ENCODE measurements at regions not wholly inside any gene's neighbourhood (a gene's known extent, or its start where the extent isn't known, plus 50 kb on each side); places are given as distances from the start of the nearest gene placed in this dataset.
"Not testable (repeated sequence)": the region's sequence is repeated elsewhere in the genome, so short reads cannot be mapped to it uniquely, and the experiment has no call there.

- intact Hi-C loops (cut with DNase I), result no loop called here
- no peak for DNase-seq (ENCODE audit: low spot score)
These were observed 1490.0 kb upstream of the GBE1 start for GRCh38 chr3:83251490-83251889.

DNA sequence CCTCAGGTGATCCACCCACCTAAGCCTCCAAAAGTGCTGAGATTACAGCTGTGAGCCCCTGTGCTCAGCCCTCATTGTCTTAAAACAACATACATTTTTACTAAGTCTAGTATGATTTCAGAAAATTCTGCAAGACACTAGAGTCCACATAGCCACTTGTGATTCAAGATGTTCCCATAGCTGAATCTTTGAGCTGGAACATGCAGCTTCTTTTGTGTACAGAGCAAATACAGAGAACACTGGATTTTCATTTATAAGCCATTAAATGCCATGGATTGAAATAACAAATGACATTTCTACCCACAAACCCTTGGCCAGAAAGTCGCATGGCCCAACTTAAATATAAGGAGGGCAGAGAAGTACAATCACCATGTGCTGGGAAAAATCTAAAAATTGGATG is 1489.2 kb upstream of the GBE1 start:
- DNase-seq (ENCODE audit: low spot score), result no peak
- intact Hi-C loops (cut with DNase I), result no loop called here

- intact Hi-C loops (cut with DNase I), result no loop called here
- no peak for DNase-seq (ENCODE audit: low spot score)
These were observed 1487.0 kb upstream of the GBE1 start for GRCh38 chr3:83248454-83248853.

DNA sequence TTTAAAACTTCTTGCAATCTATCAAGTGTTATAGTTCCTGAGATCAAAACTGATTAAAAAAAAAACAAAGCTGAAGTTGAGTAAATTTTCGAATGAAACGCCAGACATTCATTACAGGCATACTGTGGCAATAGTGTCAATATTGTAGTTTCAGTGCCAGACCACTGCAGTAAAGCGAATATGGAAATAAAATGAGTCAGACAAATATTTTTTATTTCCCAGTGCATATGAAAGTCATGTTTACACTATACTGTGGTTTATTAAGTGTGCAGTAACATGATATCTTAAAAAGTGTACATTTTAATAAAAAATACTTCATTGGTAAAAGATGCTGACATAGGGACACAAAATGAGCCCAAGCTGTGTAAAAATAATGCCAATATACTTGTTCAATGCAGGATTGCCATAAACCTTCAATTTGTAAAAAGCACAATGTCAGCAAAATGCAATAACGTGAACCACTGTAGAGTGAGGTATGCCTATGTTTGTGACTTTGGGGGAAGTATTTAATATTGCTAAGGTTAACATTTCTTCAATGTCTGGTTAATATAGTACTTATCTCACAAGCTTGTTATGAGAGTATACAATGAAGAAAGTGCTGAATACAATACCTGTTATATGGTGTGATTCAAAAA is 1473.9 kb upstream of the GBE1 start:
- intact Hi-C loops (cut with DNase I), result no loop called here
- DNase-seq (ENCODE audit: low spot score), result no peak

DNA sequence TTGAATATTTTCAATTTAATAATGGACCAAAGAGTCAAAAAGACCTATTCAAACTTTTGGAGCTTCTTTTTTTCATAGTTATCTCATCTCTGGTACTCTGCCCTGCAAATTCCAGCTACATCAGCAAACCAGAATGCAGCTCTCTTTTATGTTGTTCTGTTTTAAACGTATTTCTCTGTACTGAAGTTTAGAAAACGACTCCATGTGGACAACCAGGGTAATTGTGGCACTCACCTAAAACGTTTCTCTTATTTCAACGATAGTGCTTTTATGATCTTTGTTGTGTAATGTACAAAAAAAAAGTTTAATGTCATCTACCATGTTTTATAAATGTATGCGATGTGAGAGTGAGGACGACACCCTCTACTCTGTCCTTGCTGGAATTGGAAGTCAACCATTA is 1472.3 kb upstream of the GBE1 start:
- intact Hi-C loops (cut with DNase I), result no loop called here

DNA sequence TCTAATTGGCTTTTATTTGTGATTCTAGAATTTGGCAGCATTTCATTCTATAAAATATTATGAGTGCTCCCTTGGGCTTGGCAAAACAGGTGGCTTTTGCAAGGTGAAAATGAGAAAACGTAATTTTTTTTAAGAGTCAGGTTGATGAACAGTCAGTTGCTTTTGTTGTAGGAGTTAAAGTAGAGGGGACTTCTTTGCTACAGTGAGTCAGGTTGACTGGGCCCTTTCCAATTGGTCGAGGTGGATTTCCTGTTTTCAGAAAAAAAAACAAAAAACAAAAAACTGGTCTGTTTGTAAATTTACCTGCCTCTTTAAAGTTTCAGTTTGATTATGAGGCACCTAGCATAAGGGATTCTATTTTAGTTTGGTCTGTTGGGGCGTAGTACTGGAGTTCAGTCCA is 1469.4 kb upstream of the GBE1 start:
- DNase-seq (ENCODE audit: low spot score), result no peak
- intact Hi-C loops (cut with DNase I), result no loop called here

More for the DNA sequence above, 1472.3 kb upstream of the GBE1 start:
- no peak for DNase-seq (ENCODE audit: low spot score)

DNA sequence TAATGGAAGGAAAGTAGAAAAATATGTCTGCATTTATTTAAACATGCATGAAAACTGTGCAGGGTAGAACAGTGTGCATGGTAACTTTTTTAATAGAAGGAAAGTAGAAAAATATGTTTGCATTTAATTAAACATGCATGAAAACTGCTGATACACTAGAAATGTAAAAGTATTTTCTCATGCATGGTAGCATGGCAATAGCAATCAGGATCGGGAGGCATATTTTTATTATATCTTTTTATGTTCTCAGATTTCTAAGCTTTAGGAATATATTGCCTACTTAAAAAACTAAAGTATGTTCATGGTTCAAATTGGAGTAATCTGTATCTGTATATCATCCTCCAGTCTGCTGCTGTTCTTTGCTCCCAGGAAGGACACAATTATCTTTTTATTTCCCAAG is 1468.9 kb upstream of the GBE1 start:
- DNase-seq (ENCODE audit: low spot score), result no peak
- intact Hi-C loops (cut with DNase I), result no loop called here

GRCh38 chr3:83226751-83227150 is 1465.3 kb upstream of the GBE1 start:
- intact Hi-C loops (cut with DNase I), result no loop called here

GRCh38 chr3:83224101-83224868 is 1462.8 kb upstream of the GBE1 start:
- intact Hi-C loops (cut with DNase I), result no loop called here
- no peak for DNase-seq (ENCODE audit: low spot score)

More at GRCh38 chr3:83226751-83227150, 1465.3 kb upstream of the GBE1 start:
- no peak for DNase-seq (ENCODE audit: low spot score)

- intact Hi-C loops (cut with DNase I), result no loop called here
- peak; percentile 72 for DNase-seq (ENCODE audit: low spot score)
These were observed 1457.1 kb upstream of the GBE1 start for GRCh38 chr3:83218383-83219200.

DNA sequence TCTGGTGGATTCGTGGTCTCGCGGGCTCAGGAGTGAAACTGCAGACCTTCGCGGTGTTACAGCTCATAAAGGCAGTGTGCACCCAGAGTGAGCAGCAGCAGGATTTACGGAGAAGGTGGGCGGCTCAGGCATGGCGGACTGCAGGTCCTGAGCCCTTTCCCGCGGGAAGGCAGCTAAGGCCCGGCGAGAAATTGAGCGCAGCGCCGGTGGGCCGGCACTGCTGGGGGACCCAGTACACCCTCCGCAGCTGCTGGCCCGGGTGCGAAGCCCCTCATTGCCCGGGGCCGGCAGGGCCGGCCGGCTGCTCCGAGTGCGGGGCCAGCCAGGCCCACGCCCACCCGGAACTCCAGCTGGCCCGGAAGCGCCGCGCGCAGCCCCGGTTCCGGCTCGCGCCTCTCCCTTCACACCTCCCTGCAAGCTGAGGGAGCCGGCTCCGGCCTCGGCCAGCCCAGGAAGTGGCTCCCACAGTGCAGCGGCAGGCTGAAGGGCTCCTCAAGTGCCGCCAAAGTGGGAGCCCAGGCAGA is 1456.2 kb upstream of the GBE1 start:
- intact Hi-C loops (cut with DNase I), result not testable (repeated sequence)
- DNase-seq (ENCODE audit: low spot score), result peak; percentile 66

- intact Hi-C loops (cut with DNase I), result no loop called here
- peak; percentile 63 for DNase-seq (ENCODE audit: low spot score)
These were observed 1455.6 kb upstream of the GBE1 start for GRCh38 chr3:83216919-83217594.

DNA sequence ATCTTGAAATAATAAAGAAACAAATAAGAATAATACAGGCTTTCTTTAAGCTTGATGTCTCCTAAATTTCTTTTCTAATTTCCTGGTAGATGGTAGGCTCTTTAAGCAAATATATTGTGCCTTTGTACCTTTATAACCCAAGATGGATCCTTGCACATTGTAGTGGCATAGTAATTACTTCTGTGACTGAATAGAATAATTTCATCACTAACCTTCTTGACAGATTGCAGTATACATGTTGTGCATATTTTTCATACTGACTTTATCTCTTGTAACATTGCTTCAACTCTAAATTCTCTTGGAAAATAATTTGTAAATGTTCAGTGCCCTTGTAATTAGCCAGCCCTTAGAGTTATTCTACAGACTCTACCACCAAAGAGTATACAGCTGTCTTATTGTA is 1433.8 kb upstream of the GBE1 start:
- DNase-seq (ENCODE audit: low spot score), result no peak
- intact Hi-C loops (cut with DNase I), result no loop called here

DNA sequence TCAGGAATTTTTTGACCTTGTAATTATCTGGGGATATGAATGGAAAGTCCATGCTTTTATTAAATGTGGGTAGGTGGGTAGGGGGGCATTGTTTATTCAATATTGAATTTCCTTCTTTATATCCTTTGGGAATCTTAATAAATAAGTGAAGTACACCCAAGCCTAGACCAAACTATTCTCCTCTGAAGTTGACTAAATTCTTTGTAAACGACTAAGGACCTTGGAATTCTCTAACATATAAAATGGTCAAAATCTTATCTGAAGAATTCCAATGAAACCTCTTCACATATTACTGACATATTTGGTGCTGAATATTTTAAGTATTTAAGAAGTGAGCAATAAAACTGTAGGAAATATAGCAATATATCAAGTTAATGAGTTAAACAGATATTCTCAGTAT is 1432.1 kb upstream of the GBE1 start:
- DNase-seq (ENCODE audit: low spot score), result no peak
- intact Hi-C loops (cut with DNase I), result no loop called here

GRCh38 chr3:83189634-83190033 is 1428.2 kb upstream of the GBE1 start:
- intact Hi-C loops (cut with DNase I), result no loop called here
- no peak for DNase-seq (ENCODE audit: low spot score)

DNA sequence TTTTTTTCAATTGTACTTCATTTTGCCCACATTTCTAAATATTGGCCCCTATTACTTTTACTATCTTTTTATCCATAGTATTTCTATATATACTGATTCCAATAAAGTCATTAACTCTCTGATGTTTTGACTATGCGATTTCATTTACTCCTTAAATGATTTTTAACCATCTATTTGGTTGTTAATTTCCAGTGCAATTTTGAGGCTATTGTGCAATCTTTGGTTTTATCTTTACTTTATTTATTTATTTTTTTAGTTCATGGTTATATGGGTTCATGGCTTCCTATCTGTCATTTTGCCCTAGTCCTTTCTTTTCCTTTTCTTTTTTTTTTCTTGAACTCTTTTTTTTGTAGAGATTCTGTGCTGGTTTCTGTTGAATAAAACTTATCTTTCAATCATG is 1408.0 kb upstream of the GBE1 start:
- intact Hi-C loops (cut with DNase I), result no loop called here
- no peak for DNase-seq (ENCODE audit: low spot score)

GRCh38 chr3:83150896-83151295 is 1389.5 kb upstream of the GBE1 start:
- intact Hi-C loops (cut with DNase I), result no loop called here
- no peak for DNase-seq (ENCODE audit: low spot score)

- no peak for DNase-seq (ENCODE audit: low spot score)
- intact Hi-C loops (cut with DNase I), result no loop called here
These were observed 1379.5 kb upstream of the GBE1 start for GRCh38 chr3:83140983-83141382.

DNA sequence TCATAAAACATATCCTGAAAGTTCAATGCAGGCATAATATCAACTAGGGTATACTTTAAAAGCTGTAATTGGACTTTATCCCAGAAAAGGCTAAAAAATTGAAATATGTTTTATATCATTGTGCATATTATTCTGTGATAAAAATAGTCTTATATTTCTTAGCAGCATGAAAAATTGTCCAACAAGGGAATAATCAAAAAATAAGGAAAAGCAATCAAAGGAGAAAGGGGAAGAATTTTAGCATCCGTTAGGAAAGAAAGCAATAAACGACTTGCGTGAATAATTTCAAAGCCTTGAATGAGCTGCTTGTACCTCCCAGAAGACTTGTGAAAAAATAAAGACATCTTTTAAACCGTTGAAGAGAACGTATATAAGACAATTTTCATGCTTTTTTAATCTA is 1369.8 kb upstream of the GBE1 start:
- intact Hi-C loops (cut with DNase I), result no loop called here

More for the DNA sequence above, 1369.8 kb upstream of the GBE1 start:
- DNase-seq (ENCODE audit: low spot score), result no peak
